Central memory CD8-positive, alpha-beta T cell (primary cell): ENCODE measurements at regions not wholly inside any gene's neighbourhood (a gene's known extent, or its start where the extent isn't known, plus 50 kb on each side); places are given as distances from the start of the nearest gene placed in this dataset.
A peak's percentile ranks its signal among the peaks of the same experiment; 100 is the strongest.
"Not testable (repeated sequence)": the region's sequence is repeated elsewhere in the genome, so short reads cannot be mapped to it uniquely, and the experiment has no call there.

Source experiments
- ATAC-seq: fragments of 150-1000 bp; cut with Tn5 transposase; replicated peaks from 2 replicates; pipeline ENCODE4 v1.10.0; 2022; ENCODE audit warnings: mild to moderate bottlenecking, moderate FRiP score, moderate number of reproducible peaks; ENCODE audit not compliant: poor library complexity, severe bottlenecking; ENCODE audit errors: extremely low read depth
- DNase-seq, 2 donors: peaks; one replicate each; pipeline ENCODE4 v3.0.0; 2021; ENCODE audit warnings: low spot score in 2 of 2
- H3K27ac Mint-ChIP-seq: one replicate; pipeline ENCODE4 v1.8.0; 2022; ENCODE audit warnings: low read depth, mild to moderate bottlenecking, moderate library complexity, mixed read lengths
- H3K27me3 Mint-ChIP-seq: one replicate; pipeline ENCODE4 v1.8.0; 2022; ENCODE audit warnings: mixed read lengths
- H3K36me3 Mint-ChIP-seq: one replicate; pipeline ENCODE4 v1.8.0; 2022; ENCODE audit warnings: mild to moderate bottlenecking, moderate library complexity, mixed read lengths; ENCODE audit not compliant: insufficient read depth
- H3K4me1 Mint-ChIP-seq: one replicate; pipeline ENCODE4 v1.8.0; 2022; ENCODE audit warnings: mixed read lengths
- H3K4me3 Mint-ChIP-seq: one replicate; pipeline ENCODE4 v1.8.0; 2022; ENCODE audit warnings: mild to moderate bottlenecking, moderate library complexity, mixed read lengths
- H3K9me3 Mint-ChIP-seq: one replicate; pipeline ENCODE4 v1.8.0; 2022; ENCODE audit warnings: mixed read lengths

GRCh38 chr15:31502541-31503229, 176.1 kb downstream of the KLF13 start:
- H3K4me3 Mint-ChIP-seq = no peak overlapping the region
- DNase-seq (no peak), ATAC-seq (no peak)
- no peaks in the 10 kb centered on the region for H3K9me3 Mint-ChIP-seq
- no peaks in the 10 kb centered on the region for H3K27me3 Mint-ChIP-seq
- no peaks in the 10 kb centered on the region for H3K36me3 Mint-ChIP-seq
- no peaks in the 10 kb centered on the region for H3K4me1 Mint-ChIP-seq
- H3K27ac Mint-ChIP-seq = no peak overlapping the region

- H3K4me1 Mint-ChIP-seq = no peaks in the 10 kb centered on the region
- H3K27ac Mint-ChIP-seq = no peak overlapping the region
- no peaks in the 10 kb centered on the region for H3K36me3 Mint-ChIP-seq
- H3K27me3 Mint-ChIP-seq = no peaks in the 10 kb centered on the region
- H3K4me3 Mint-ChIP-seq = no peak overlapping the region
- H3K9me3 Mint-ChIP-seq = no peaks in the 10 kb centered on the region
- DNase-seq = peak in 1 of 2 donors; percentile 2
- ATAC-seq = no peak
Measured at GRCh38 chr15:31503256-31503655, 176.6 kb downstream of the KLF13 start.

GRCh38 chr15:31503758-31504461, 177.3 kb downstream of the KLF13 start:
- Mint-ChIP-seq H3K27ac (no peak overlapping the region), H3K36me3 (peaks cover 2% of the 10 kb centered on the region), H3K9me3 (no peaks in the 10 kb centered on the region), H3K4me1 (no peaks in the 10 kb centered on the region), H3K27me3 (no peaks in the 10 kb centered on the region), H3K4me3 (no peak overlapping the region)
- ATAC-seq = no peak
- DNase-seq = no peak

GRCh38 chr15:31504462-31504839, 177.8 kb downstream of the KLF13 start:
- no peak overlapping the region for H3K27ac Mint-ChIP-seq
- ATAC-seq (no peak), DNase-seq (no peak)
- no peaks in the 10 kb centered on the region for H3K4me1 Mint-ChIP-seq
- no peak overlapping the region for H3K4me3 Mint-ChIP-seq
- peaks cover 2% of the 10 kb centered on the region for H3K36me3 Mint-ChIP-seq
- no peaks in the 10 kb centered on the region for H3K9me3 Mint-ChIP-seq
- H3K27me3 Mint-ChIP-seq = no peaks in the 10 kb centered on the region

- H3K27ac Mint-ChIP-seq, ATAC-seq, H3K36me3 Mint-ChIP-seq, H3K9me3 Mint-ChIP-seq, H3K4me1 Mint-ChIP-seq, DNase-seq, H3K27me3 Mint-ChIP-seq: not testable (repeated sequence)
- peak overlapping the region; percentile 17 for H3K4me3 Mint-ChIP-seq
Measured at GRCh38 chr15:31507573-31507972, 180.9 kb downstream of the KLF13 start.

GRCh38 chr15:31508656-31509055, 182.0 kb downstream of the KLF13 start:
- peaks cover 2% of the 10 kb centered on the region for H3K36me3 Mint-ChIP-seq
- peaks cover 16% of the 10 kb centered on the region for H3K4me1 Mint-ChIP-seq
- H3K27me3 Mint-ChIP-seq = peaks cover 9% of the 10 kb centered on the region
- DNase-seq = no peak
- no peak overlapping the region for H3K27ac Mint-ChIP-seq
- no peak for ATAC-seq
- no peaks in the 10 kb centered on the region for H3K9me3 Mint-ChIP-seq
- H3K4me3 Mint-ChIP-seq = no peak overlapping the region

GRCh38 chr15:31510057-31510456, 183.4 kb downstream of the KLF13 start:
- Mint-ChIP-seq H3K4me1 (peaks cover 16% of the 10 kb centered on the region), H3K9me3 (no peaks in the 10 kb centered on the region), H3K36me3 (peaks cover 2% of the 10 kb centered on the region), H3K4me3 (no peak overlapping the region), H3K27me3 (peaks cover 23% of the 10 kb centered on the region), H3K27ac (no peak overlapping the region)
- no peak for DNase-seq
- ATAC-seq = no peak

- H3K27ac Mint-ChIP-seq = no peak overlapping the region
Measured at GRCh38 chr15:31511707-31512310, 185.2 kb downstream of the KLF13 start.

GRCh38 chr15:31513178-31513577, 186.5 kb downstream of the KLF13 start:
- Mint-ChIP-seq H3K4me3 (no peak overlapping the region), H3K27ac (no peak overlapping the region), H3K4me1 (peaks cover 16% of the 10 kb centered on the region), H3K9me3 (no peaks in the 10 kb centered on the region), H3K36me3 (peaks cover 2% of the 10 kb centered on the region), H3K27me3 (peaks cover 50% of the 10 kb centered on the region)
- DNase-seq (no peak), ATAC-seq (no peak)

More at GRCh38 chr15:31511707-31512310, 185.2 kb downstream of the KLF13 start:
- Mint-ChIP-seq H3K27me3 (peaks cover 40% of the 10 kb centered on the region), H3K36me3 (peaks cover 2% of the 10 kb centered on the region), H3K4me3 (no peak overlapping the region), H3K4me1 (peaks cover 16% of the 10 kb centered on the region), H3K9me3 (no peaks in the 10 kb centered on the region)
- DNase-seq = peak; percentile 15 to 35
- peak; percentile 28 for ATAC-seq

GRCh38 chr15:31516440-31516839, 189.8 kb downstream of the KLF13 start:
- Mint-ChIP-seq H3K27me3 (peaks cover 50% of the 10 kb centered on the region), H3K27ac (no peak overlapping the region), H3K4me3 (no peak overlapping the region), H3K9me3 (no peaks in the 10 kb centered on the region), H3K4me1 (peaks cover 16% of the 10 kb centered on the region), H3K36me3 (no peaks in the 10 kb centered on the region)
- ATAC-seq = no peak
- no peak for DNase-seq

- ATAC-seq (no peak), DNase-seq (no peak)
- peaks cover 50% of the 10 kb centered on the region for H3K27me3 Mint-ChIP-seq
- H3K4me3 Mint-ChIP-seq = no peak overlapping the region
- peaks cover 14% of the 10 kb centered on the region for H3K4me1 Mint-ChIP-seq
- H3K9me3 Mint-ChIP-seq = no peaks in the 10 kb centered on the region
- H3K36me3 Mint-ChIP-seq = no peaks in the 10 kb centered on the region
- H3K27ac Mint-ChIP-seq = no peak overlapping the region
Measured at GRCh38 chr15:31516874-31517273, 190.2 kb downstream of the KLF13 start.

GRCh38 chr15:31517711-31518110, 191.1 kb downstream of the KLF13 start:
- ATAC-seq (no peak), DNase-seq (peak in 1 of 2 donors; percentile 2)
- Mint-ChIP-seq H3K4me3 (no peak overlapping the region), H3K27me3 (peaks cover 50% of the 10 kb centered on the region), H3K27ac (no peak overlapping the region), H3K36me3 (no peaks in the 10 kb centered on the region), H3K9me3 (no peaks in the 10 kb centered on the region), H3K4me1 (peaks cover 6% of the 10 kb centered on the region)

GRCh38 chr15:31522028-31522427, 195.4 kb downstream of the KLF13 start:
- Mint-ChIP-seq H3K4me1 (no peaks in the 10 kb centered on the region), H3K27ac (no peak overlapping the region), H3K4me3 (no peak overlapping the region), H3K9me3 (no peaks in the 10 kb centered on the region), H3K36me3 (no peaks in the 10 kb centered on the region), H3K27me3 (peaks cover 16% of the 10 kb centered on the region)
- DNase-seq (no peak), ATAC-seq (no peak)
